SK-N-SH (cell line): ENCODE measurements at regions not wholly inside any gene's neighbourhood (a gene's known extent, or its start where the extent isn't known, plus 50 kb on each side); places are given as distances from the start of the nearest gene placed in this dataset.

ENCODE experiments used
- CTCF ChIA-PET: fragments of 300-600, 350-600 bp; formaldehyde crosslinking; extraction: SDS; loops from one replicate; lab custom pipeline; 2021; lab: Yijun Ruan, JAX
- POLR2A ChIA-PET: fragments of 350-600 bp; sonication (Branson Sonifier 250); formaldehyde crosslinking; extraction: SDS; loops from one replicate; lab custom pipeline; 2020; ENCODE audit warnings: antibody characterized with exemption, inconsistent platforms; lab: Yijun Ruan, JAX
- DNase-seq: peaks from one replicate; pipeline ENCODE4 v3.0.0; 2012
- H2AFZ ChIP-seq: fragments of 200-600 bp; sonication (generic); 2 replicates; pipeline ENCODE4 v1.8.1; 2016; ENCODE audit warnings: antibody characterized with exemption, mild to moderate bottlenecking, low read depth
- H3F3A ChIP-seq: fragments of 200-600 bp; sonication (generic); replicated peaks from 2 replicates; pipeline ENCODE3; 2016; ENCODE audit warnings: antibody characterized with exemption, mild to moderate bottlenecking; ENCODE audit not compliant: insufficient read depth
- H3K27ac ChIP-seq, 2 experiments: fragments of 200-500 bp in 1 of 2; fragments of 200-600 bp in 1 of 2; sonication (Bioruptor generic) in 1 of 2; sonication (generic), shearing (Covaris generic) in 1 of 2; 2 replicates each; pipeline versions ENCODE4 v1.5.1 to v1.6.1; 2014 to 2016; ENCODE audit warnings: low read depth in 2 of 2, inconsistent platforms in 1 of 2, low read length in 1 of 2, mild to moderate bottlenecking in 1 of 2, mixed read lengths in 1 of 2
- H3K27me3 ChIP-seq: fragments of 200-600 bp; sonication (generic), shearing (Covaris generic); 2 replicates; pipeline ENCODE4 v1.6.1; 2016; ENCODE audit warnings: mixed run types; ENCODE audit not compliant: insufficient read depth
- H3K36me3 ChIP-seq, 2 experiments: fragments of 200-500 bp in 1 of 2; fragments of 200-600 bp in 1 of 2; sonication (Bioruptor generic) in 1 of 2; sonication (generic) in 1 of 2; replicated peaks in 1 of 2; 2 replicates each; pipeline versions ENCODE3 to v1.5.1; 2014 to 2016; ENCODE audit warnings: low read length in 1 of 2, mild to moderate bottlenecking in 1 of 2; ENCODE audit not compliant: insufficient read depth in 2 of 2, control insufficient read depth in 1 of 2
- H3K4me1 ChIP-seq, 2 experiments: fragments of 200-500 bp in 1 of 2; fragments of 200-600 bp in 1 of 2; sonication (Bioruptor generic) in 1 of 2; sonication (generic), shearing (Covaris generic) in 1 of 2; 2 replicates each; pipeline versions ENCODE4 v1.5.1 to v1.6.1; 2014 to 2016; ENCODE audit warnings: low read depth in 1 of 2, low read length in 1 of 2, mixed run types in 1 of 2; ENCODE audit not compliant: insufficient read depth in 2 of 2, control insufficient read depth in 1 of 2
- H3K4me2 ChIP-seq: fragments of 200-600 bp; sonication (generic), shearing (Covaris generic); 2 replicates; pipeline ENCODE4 v1.6.1; 2017; ENCODE audit warnings: mixed run types
- H3K4me3 ChIP-seq, 2 experiments: fragments of 200-500 bp in 1 of 2; fragments of 200-600 bp in 1 of 2; sonication (Bioruptor generic) in 1 of 2; sonication (generic), shearing (Covaris generic) in 1 of 2; 2 replicates each; pipeline versions ENCODE4 v1.5.1 to v1.8.1; 2014 to 2016; ENCODE audit warnings: low read depth in 2 of 2, inconsistent platforms in 1 of 2, low read length in 1 of 2, mild to moderate bottlenecking in 1 of 2, mixed read lengths in 1 of 2, moderate library complexity in 1 of 2
- H3K79me2 ChIP-seq: fragments of 200-600 bp; sonication (generic); 2 replicates; pipeline ENCODE4 v1.8.1; 2017; ENCODE audit warnings: mild to moderate bottlenecking; ENCODE audit not compliant: insufficient read depth
- H3K9ac ChIP-seq: fragments of 200-600 bp; sonication (generic); 2 replicates; pipeline ENCODE4 v1.6.1; 2017; ENCODE audit warnings: mixed run types
- H3K9me2 ChIP-seq: fragments of 200-600 bp; sonication (generic); 2 replicates; pipeline ENCODE4 v1.6.1; 2017; ENCODE audit warnings: mixed run types
- H3K9me3 ChIP-seq: fragments of 200-600 bp; sonication (generic); 2 replicates; pipeline ENCODE4 v1.6.1; 2017; ENCODE audit warnings: mixed run types, mild to moderate bottlenecking, moderate library complexity
- H4K20me1 ChIP-seq: fragments of 200-600 bp; sonication (generic); 2 replicates; pipeline ENCODE4 v1.6.1; 2017; ENCODE audit warnings: mild to moderate bottlenecking, mixed run types; ENCODE audit not compliant: insufficient read depth
- EP300 ChIP-seq, 2 experiments: IDR thresholded peaks; 2 replicates each; pipeline versions ENCODE4 v1.4.0 to v1.6.1; 2012; ENCODE audit warnings: borderline replicate concordance in 1 of 2, low read depth in 1 of 2, low read length in 1 of 2
- EZH2phosphoT487 ChIP-seq: fragments of 200-600 bp; sonication (generic); IDR thresholded peaks from 2 replicates; pipeline ENCODE4 v1.6.1; 2017; ENCODE audit warnings: low read depth, mixed run types, mild to moderate bottlenecking, antibody characterized with exemption, moderate library complexity, borderline replicate concordance
- FOSL2 ChIP-seq: IDR thresholded peaks from 2 replicates; pipeline ENCODE4 v1.4.0; 2012; ENCODE audit warnings: low read depth, mild to moderate bottlenecking, moderate library complexity, borderline replicate concordance
- FOXJ3 ChIP-seq: sonication (generic); formaldehyde crosslinking; IDR thresholded peaks from 2 replicates; pipeline ENCODE4 v1.5.1; 2020; ENCODE audit warnings: mild to moderate bottlenecking, missing genetic modification reagents
- FOXM1 ChIP-seq: IDR thresholded peaks from 2 replicates; pipeline ENCODE4 v1.4.0; 2012; ENCODE audit warnings: low read depth, mild to moderate bottlenecking
- GABPA ChIP-seq: IDR thresholded peaks from 2 replicates; pipeline ENCODE4 v1.4.0; 2012; ENCODE audit warnings: low read depth, mild to moderate bottlenecking
- GATA2 ChIP-seq: sonication (generic); formaldehyde crosslinking; IDR thresholded peaks from 2 replicates; pipeline ENCODE4 v1.5.0; 2020; ENCODE audit warnings: mild to moderate bottlenecking, missing genetic modification reagents
- JUND ChIP-seq: IDR thresholded peaks from 2 replicates; pipeline ENCODE4 v1.4.0; 2012
- NFIC ChIP-seq: IDR thresholded peaks from 2 replicates; pipeline ENCODE4 v1.4.0; 2012; ENCODE audit warnings: borderline replicate concordance
- NRF1 ChIP-seq: IDR thresholded peaks from 2 replicates; pipeline ENCODE4 v1.6.1; 2012; ENCODE audit warnings: low read depth, mild to moderate bottlenecking, low read length
- POLR2AphosphoS5 ChIP-seq: IDR thresholded peaks from 2 replicates; pipeline ENCODE4 v1.6.1; 2012; ENCODE audit warnings: low read depth, low read length
- RXRA ChIP-seq: IDR thresholded peaks from 2 replicates; pipeline ENCODE4 v1.4.0; 2012; ENCODE audit warnings: low read depth, mild to moderate bottlenecking, borderline replicate concordance
- SIN3A ChIP-seq: IDR thresholded peaks from 2 replicates; pipeline ENCODE4 v1.6.1; 2012; ENCODE audit warnings: low read depth, mild to moderate bottlenecking, low read length, moderate library complexity, borderline replicate concordance
- YY1 ChIP-seq: IDR thresholded peaks from 2 replicates; pipeline ENCODE4 v1.4.0; 2012; ENCODE audit warnings: low read depth, mild to moderate bottlenecking
- WGBS: methylation state at CpG from one replicate; pipeline ENCODE4 v1.1.6; 2017; ENCODE audit warnings: low lambda C conversion rate; 5-methylcytosine and 5-hydroxymethylcytosine counted together
- TF ChIP-seq, protein P1 (sequence below): IDR thresholded peaks from 2 replicates; pipeline ENCODE4; 2012
- TF ChIP-seq, protein P2 (sequence below): IDR thresholded peaks from 2 replicates; pipeline ENCODE4 v1.6.1; 2012; ENCODE audit warnings: mild to moderate bottlenecking, low read depth, low read length, moderate library complexity
- TF ChIP-seq, protein P3 (sequence below): IDR thresholded peaks from 2 replicates; pipeline ENCODE4 v1.4.0; 2012; ENCODE audit warnings: low read depth

DNA sequence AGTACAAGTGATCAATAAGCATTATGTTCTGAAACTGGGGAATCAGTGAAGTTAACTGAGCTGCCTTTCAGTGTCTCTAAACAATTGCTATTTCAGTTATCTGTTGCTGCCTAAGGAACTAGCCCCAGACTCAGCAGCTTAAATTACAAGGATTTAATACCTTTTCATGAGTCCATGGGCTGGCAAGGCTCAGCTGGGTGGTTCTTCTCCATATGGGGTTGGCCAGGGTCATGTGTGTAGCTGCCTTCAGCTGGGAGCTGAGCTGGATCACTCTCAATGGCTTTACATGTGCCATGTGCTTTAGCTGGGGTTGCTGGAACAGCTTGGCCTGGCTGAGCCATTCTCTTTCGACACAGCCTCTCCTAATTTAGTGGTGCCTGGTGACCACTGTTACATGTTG is 295.0 kb upstream of the NCAM1 start:
- DNase-seq: no peak
- H3K4me2 ChIP-seq: no peak overlapping the region
- CTCF ChIA-PET: interaction anchor here (0.8 to 2.6 kb wide), 2 partner anchors 16 to 623 kb away, joined by 3 to 8 read pairs; no protein-coding TSS in a partner anchor
- no peaks in the 10 kb centered on the region for H3K79me2 ChIP-seq
- H3K4me3 ChIP-seq: no peak overlapping the region
- H3K9ac ChIP-seq: no peak overlapping the region
- H3K4me1 ChIP-seq: peaks cover 0 to 4% of the 10 kb centered on the region in 2 experiments; a peak in 1 of 4 replicates
- POLR2A ChIA-PET: no interaction called here
- no peak for TF ChIP-seq FOSL2
- TF ChIP-seq YY1: no peak
- TF ChIP-seq, protein P1, sequence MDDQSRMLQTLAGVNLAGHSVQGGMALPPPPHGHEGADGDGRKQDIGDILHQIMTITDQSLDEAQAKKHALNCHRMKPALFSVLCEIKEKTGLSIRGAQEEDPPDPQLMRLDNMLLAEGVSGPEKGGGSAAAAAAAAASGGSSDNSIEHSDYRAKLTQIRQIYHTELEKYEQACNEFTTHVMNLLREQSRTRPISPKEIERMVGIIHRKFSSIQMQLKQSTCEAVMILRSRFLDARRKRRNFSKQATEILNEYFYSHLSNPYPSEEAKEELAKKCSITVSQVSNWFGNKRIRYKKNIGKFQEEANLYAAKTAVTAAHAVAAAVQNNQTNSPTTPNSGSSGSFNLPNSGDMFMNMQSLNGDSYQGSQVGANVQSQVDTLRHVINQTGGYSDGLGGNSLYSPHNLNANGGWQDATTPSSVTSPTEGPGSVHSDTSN: no peak
- no peak for TF ChIP-seq NFIC
- TF ChIP-seq, protein P2, sequence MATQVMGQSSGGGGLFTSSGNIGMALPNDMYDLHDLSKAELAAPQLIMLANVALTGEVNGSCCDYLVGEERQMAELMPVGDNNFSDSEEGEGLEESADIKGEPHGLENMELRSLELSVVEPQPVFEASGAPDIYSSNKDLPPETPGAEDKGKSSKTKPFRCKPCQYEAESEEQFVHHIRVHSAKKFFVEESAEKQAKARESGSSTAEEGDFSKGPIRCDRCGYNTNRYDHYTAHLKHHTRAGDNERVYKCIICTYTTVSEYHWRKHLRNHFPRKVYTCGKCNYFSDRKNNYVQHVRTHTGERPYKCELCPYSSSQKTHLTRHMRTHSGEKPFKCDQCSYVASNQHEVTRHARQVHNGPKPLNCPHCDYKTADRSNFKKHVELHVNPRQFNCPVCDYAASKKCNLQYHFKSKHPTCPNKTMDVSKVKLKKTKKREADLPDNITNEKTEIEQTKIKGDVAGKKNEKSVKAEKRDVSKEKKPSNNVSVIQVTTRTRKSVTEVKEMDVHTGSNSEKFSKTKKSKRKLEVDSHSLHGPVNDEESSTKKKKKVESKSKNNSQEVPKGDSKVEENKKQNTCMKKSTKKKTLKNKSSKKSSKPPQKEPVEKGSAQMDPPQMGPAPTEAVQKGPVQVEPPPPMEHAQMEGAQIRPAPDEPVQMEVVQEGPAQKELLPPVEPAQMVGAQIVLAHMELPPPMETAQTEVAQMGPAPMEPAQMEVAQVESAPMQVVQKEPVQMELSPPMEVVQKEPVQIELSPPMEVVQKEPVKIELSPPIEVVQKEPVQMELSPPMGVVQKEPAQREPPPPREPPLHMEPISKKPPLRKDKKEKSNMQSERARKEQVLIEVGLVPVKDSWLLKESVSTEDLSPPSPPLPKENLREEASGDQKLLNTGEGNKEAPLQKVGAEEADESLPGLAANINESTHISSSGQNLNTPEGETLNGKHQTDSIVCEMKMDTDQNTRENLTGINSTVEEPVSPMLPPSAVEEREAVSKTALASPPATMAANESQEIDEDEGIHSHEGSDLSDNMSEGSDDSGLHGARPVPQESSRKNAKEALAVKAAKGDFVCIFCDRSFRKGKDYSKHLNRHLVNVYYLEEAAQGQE: no peak
- TF ChIP-seq POLR2AphosphoS5: no peak
- TF ChIP-seq GATA2 (CRISPR knock-in tag): no peak
- TF ChIP-seq FOXM1: no peak
- TF ChIP-seq EZH2phosphoT487: no peak
- TF ChIP-seq, all 33 proteins: peak for 0
- no peaks in the 10 kb centered on the region for H3K27me3 ChIP-seq
- no peaks in the 10 kb centered on the region for H3K9me2 ChIP-seq
- no peak overlapping the region for H2AFZ ChIP-seq
- no peaks in the 10 kb centered on the region for H3F3A ChIP-seq
- WGBS: 67% methylated on average over 1 of the region's 1 CpG
- no peaks in the 10 kb centered on the region for H3K9me3 ChIP-seq
- no peak overlapping the region for H3K27ac ChIP-seq
- H4K20me1 ChIP-seq: no peaks in the 10 kb centered on the region
- no peaks in the 10 kb centered on the region for H3K36me3 ChIP-seq

DNA sequence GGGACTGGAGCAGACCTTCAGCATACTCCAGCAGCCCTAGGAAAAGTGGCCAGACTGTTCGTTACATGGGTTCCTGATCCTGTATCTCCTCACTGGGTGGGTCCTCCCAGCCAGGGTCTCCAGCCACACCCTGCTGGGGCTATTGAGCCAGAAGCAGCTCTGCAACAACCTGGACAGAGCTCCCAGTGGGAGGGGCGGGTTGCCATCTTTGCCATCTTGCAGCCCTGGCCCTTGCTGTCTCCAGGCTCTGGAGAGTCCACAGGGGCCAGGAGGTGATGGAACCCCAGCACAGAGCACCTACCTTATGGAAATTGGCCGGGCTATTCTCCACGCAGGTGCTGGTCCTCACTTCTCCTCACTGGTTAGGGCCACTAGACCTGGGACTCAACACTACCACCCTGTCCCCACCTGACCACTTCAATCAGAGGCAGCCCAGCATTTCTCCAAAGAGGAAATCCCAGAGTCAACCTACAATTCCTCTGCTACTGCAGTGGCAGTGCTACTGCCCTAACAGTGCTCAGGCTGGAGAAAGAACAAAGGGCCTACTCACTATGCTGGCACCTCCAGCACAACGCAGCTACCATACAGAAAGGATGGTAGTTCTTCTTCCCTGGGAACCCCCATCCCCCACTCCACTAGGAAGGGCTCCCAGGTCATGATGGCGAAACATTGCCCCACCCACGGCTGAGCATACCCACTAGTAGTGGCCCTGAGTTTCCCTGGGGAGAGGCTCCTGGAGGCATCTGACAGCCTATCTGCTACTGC is 290.2 kb upstream of the NCAM1 start:
- H4K20me1 ChIP-seq: no peaks in the 10 kb centered on the region
- ChIA-PET CTCF (no interaction called here), POLR2A (no interaction called here)
- no peak overlapping the region for H3K4me3 ChIP-seq
- no peak overlapping the region for H3K27ac ChIP-seq
- H3K9me3 ChIP-seq: no peaks in the 10 kb centered on the region
- DNase-seq: no peak
- no peak overlapping the region for H3K9ac ChIP-seq
- 46% methylated on average over 3 of the region's 7 CpGs for WGBS
- H3K9me2 ChIP-seq: no peaks in the 10 kb centered on the region
- no peaks in the 10 kb centered on the region for H3K36me3 ChIP-seq
- H3K79me2 ChIP-seq: no peaks in the 10 kb centered on the region
- no peaks in the 10 kb centered on the region for H3K4me1 ChIP-seq
- H3K27me3 ChIP-seq: no peaks in the 10 kb centered on the region
- no peak overlapping the region for H2AFZ ChIP-seq
- no peak overlapping the region for H3K4me2 ChIP-seq
- TF ChIP-seq NRF1 (no peak), FOXJ3 (CRISPR knock-in tag) (no peak), SIN3A (no peak), FOSL2 (no peak), GABPA (no peak), GATA2 (CRISPR knock-in tag) (no peak), EP300 (IDR thresholded peaks at IDR 0.05; ENCODE audit: borderline replicate concordance in 1 of 2, low read depth in 1 of 2, low read length in 1 of 2) (no peak), RXRA (no peak), JUND (no peak)
- TF ChIP-seq, protein P2: no peak
- TF ChIP-seq, protein P3, sequence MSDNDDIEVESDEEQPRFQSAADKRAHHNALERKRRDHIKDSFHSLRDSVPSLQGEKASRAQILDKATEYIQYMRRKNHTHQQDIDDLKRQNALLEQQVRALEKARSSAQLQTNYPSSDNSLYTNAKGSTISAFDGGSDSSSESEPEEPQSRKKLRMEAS: no peak
- peaks cover 1% of the 10 kb centered on the region for H3F3A ChIP-seq
